ENCODE measurements at regions not wholly inside any gene's neighbourhood (a gene's known extent, or its start where the extent isn't known, plus 50 kb on each side); places are given as distances from the start of the nearest gene placed in this dataset.

DNA sequence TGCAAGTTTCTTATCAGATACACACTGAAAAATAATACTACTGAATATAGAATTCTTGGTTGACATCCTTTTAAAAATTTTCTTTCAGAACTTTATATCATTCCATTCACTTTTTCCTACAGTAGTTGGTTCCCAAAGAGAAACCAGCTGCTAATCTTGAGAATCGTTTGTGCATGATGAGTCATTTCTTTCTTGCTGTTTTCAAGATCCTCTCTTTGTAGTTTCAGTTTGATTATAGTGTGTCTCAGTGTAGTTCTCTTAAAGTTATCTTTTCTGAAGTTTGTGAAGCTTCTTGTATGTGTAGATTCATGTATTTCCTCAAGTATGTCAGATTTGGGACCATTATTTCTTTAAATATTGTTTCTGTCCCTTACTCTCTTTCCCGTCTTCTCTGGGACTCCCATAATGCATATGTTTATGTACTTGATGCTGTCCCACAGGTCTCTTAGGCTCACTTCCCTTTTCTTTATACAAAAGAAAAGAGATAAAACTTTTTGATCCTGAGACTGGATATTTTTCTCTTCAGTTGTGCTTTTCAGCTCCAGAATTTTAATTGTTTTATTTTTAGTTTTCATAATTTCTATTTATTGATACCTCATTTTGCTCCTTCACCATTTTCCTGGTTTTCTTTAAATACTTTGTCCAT, 801.0 kb downstream of the TDRD15 start:
- TF ChIP-seq TAF1 (IDR thresholded peaks at IDR 0.05; ENCODE audit: low read depth, low read length): no peak
- peak; percentile 81 for TF ChIP-seq SPI1 (IDR thresholded peaks at IDR 0.05; ENCODE audit: low read depth, low read length)
- DNase-seq (ENCODE audit: insufficient read length, low spot score): peak; percentile 1
- FAIRE-seq: no peak

GRCh38 chr2:21928292-21928691, 804.5 kb downstream of the TDRD15 start:
- TF ChIP-seq POLR2A (IDR thresholded peaks at IDR 0.05; ENCODE audit: low read depth, low read length) (no peak), SPI1 (IDR thresholded peaks at IDR 0.05; ENCODE audit: low read depth, low read length) (no peak)
- no peak for DNase-seq (ENCODE audit: insufficient read length, low spot score)

DNA sequence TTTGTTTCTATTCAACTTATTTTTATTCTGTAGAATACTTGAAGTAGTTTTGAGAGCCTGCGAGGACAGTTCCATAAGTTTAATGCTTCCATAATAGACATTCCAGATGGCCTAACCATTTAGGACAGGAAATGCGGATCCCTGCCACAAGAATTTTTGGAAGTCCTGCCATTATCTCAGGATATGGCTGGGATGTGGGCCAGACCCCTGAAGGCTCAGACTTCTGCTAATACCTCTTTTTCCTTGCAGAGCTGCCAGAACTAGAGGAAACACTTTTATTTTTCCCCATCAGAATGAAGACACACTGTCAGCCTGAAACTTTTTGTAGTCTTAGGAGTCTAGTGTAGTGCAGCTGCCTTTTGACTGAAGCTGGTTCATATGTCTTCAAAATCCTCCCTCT, 806.5 kb downstream of the TDRD15 start:
- DNase-seq (ENCODE audit: insufficient read length, low spot score) (no peak), FAIRE-seq (no peak)
- TF ChIP-seq POLR2AphosphoS5 (IDR thresholded peaks at IDR 0.05; ENCODE audit: low read depth, low read length) (no peak), TAF1 (IDR thresholded peaks at IDR 0.05; ENCODE audit: low read depth, low read length) (no peak), POLR2A (IDR thresholded peaks at IDR 0.05; ENCODE audit: low read depth, low read length) (no peak), SPI1 (IDR thresholded peaks at IDR 0.05; ENCODE audit: low read depth, low read length) (no peak), PAX5 (IDR thresholded peaks at IDR 0.05; ENCODE audit: insufficient read depth, low read length, severe bottlenecking) (no peak), POU2F2 (IDR thresholded peaks at IDR 0.05; ENCODE audit: low read depth, low read length) (no peak)

More at GRCh38 chr2:21928292-21928691, 804.5 kb downstream of the TDRD15 start:
- no peak for FAIRE-seq

- TF ChIP-seq PAX5 (IDR thresholded peaks at IDR 0.05; ENCODE audit: insufficient read depth, low read length, severe bottlenecking): no peak
- no peak for TF ChIP-seq POU2F2 (IDR thresholded peaks at IDR 0.05; ENCODE audit: low read depth, low read length)
- TF ChIP-seq POLR2AphosphoS5 (IDR thresholded peaks at IDR 0.05; ENCODE audit: low read depth, low read length): no peak
- TF ChIP-seq SPI1 (IDR thresholded peaks at IDR 0.05; ENCODE audit: low read depth, low read length): no peak
- no peak for TF ChIP-seq TAF1 (IDR thresholded peaks at IDR 0.05; ENCODE audit: low read depth, low read length)
- TF ChIP-seq POLR2A (IDR thresholded peaks at IDR 0.05; ENCODE audit: low read depth, low read length): no peak
- FAIRE-seq (no peak), DNase-seq (ENCODE audit: insufficient read length, low spot score) (no peak)
Observed at GRCh38 chr2:21939967-21940366, 816.2 kb downstream of the TDRD15 start.

DNA sequence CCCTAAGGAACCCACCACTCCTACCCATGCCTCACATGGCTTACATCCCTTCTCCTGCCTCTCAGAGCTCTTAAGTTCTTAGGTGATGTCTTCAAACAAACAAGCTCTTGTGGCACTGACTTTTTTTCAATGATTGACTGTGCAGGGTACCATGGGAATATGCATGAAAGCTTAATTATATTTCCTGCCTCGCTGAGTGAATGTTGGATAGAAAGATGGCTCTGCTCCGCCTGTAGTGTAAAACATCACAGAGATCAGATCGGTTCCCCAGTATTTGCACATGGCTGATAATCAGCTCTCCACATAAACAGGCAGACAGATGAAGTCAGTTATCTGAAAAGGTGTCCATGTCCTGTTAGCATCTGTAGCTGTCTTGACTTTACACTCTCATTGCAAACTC, 820.8 kb downstream of the TDRD15 start:
- TF ChIP-seq SPI1 (IDR thresholded peaks at IDR 0.05; ENCODE audit: low read depth, low read length) (no peak), PAX5 (IDR thresholded peaks at IDR 0.05; ENCODE audit: insufficient read depth, low read length, severe bottlenecking) (no peak), POLR2A (IDR thresholded peaks at IDR 0.05; ENCODE audit: low read depth, low read length) (no peak), POLR2AphosphoS5 (IDR thresholded peaks at IDR 0.05; ENCODE audit: low read depth, low read length) (no peak), POU2F2 (IDR thresholded peaks at IDR 0.05; ENCODE audit: low read depth, low read length) (no peak), TAF1 (IDR thresholded peaks at IDR 0.05; ENCODE audit: low read depth, low read length) (no peak)
- no peak for DNase-seq (ENCODE audit: insufficient read length, low spot score)
- no peak for FAIRE-seq

GRCh38 chr2:21945658-21946057, 821.9 kb downstream of the TDRD15 start:
- no peak for TF ChIP-seq POLR2AphosphoS5 (IDR thresholded peaks at IDR 0.05; ENCODE audit: low read depth, low read length)
- TF ChIP-seq PAX5 (IDR thresholded peaks at IDR 0.05; ENCODE audit: insufficient read depth, low read length, severe bottlenecking): no peak
- TF ChIP-seq SPI1 (IDR thresholded peaks at IDR 0.05; ENCODE audit: low read depth, low read length): no peak
- no peak for TF ChIP-seq POLR2A (IDR thresholded peaks at IDR 0.05; ENCODE audit: low read depth, low read length)
- TF ChIP-seq TAF1 (IDR thresholded peaks at IDR 0.05; ENCODE audit: low read depth, low read length): no peak
- TF ChIP-seq POU2F2 (IDR thresholded peaks at IDR 0.05; ENCODE audit: low read depth, low read length): no peak
- no peak for DNase-seq (ENCODE audit: insufficient read length, low spot score)
- FAIRE-seq: no peak

GRCh38 chr2:21947046-21947445, 823.3 kb downstream of the TDRD15 start:
- TF ChIP-seq PAX5 (IDR thresholded peaks at IDR 0.05; ENCODE audit: insufficient read depth, low read length, severe bottlenecking) (no peak), TAF1 (IDR thresholded peaks at IDR 0.05; ENCODE audit: low read depth, low read length) (no peak), POU2F2 (IDR thresholded peaks at IDR 0.05; ENCODE audit: low read depth, low read length) (no peak), POLR2A (IDR thresholded peaks at IDR 0.05; ENCODE audit: low read depth, low read length) (no peak), SPI1 (IDR thresholded peaks at IDR 0.05; ENCODE audit: low read depth, low read length) (no peak), POLR2AphosphoS5 (IDR thresholded peaks at IDR 0.05; ENCODE audit: low read depth, low read length) (no peak)
- FAIRE-seq: no peak
- DNase-seq (ENCODE audit: insufficient read length, low spot score): no peak

GRCh38 chr2:21966139-21966538, 842.4 kb downstream of the TDRD15 start:
- DNase-seq (ENCODE audit: insufficient read length, low spot score) (no peak), FAIRE-seq (no peak)
- TF ChIP-seq SPI1 (IDR thresholded peaks at IDR 0.05; ENCODE audit: low read depth, low read length) (no peak), TAF1 (IDR thresholded peaks at IDR 0.05; ENCODE audit: low read depth, low read length) (no peak), POLR2AphosphoS5 (IDR thresholded peaks at IDR 0.05; ENCODE audit: low read depth, low read length) (no peak), PAX5 (IDR thresholded peaks at IDR 0.05; ENCODE audit: insufficient read depth, low read length, severe bottlenecking) (no peak), POU2F2 (IDR thresholded peaks at IDR 0.05; ENCODE audit: low read depth, low read length) (no peak), POLR2A (IDR thresholded peaks at IDR 0.05; ENCODE audit: low read depth, low read length) (no peak)

- no peak for DNase-seq (ENCODE audit: insufficient read length, low spot score)
- FAIRE-seq: no peak
- no peak for TF ChIP-seq POLR2AphosphoS5 (IDR thresholded peaks at IDR 0.05; ENCODE audit: low read depth, low read length)
- no peak for TF ChIP-seq PAX5 (IDR thresholded peaks at IDR 0.05; ENCODE audit: insufficient read depth, low read length, severe bottlenecking)
- no peak for TF ChIP-seq TAF1 (IDR thresholded peaks at IDR 0.05; ENCODE audit: low read depth, low read length)
- no peak for TF ChIP-seq SPI1 (IDR thresholded peaks at IDR 0.05; ENCODE audit: low read depth, low read length)
- TF ChIP-seq POLR2A (IDR thresholded peaks at IDR 0.05; ENCODE audit: low read depth, low read length): no peak
- TF ChIP-seq POU2F2 (IDR thresholded peaks at IDR 0.05; ENCODE audit: low read depth, low read length): no peak
Observed at GRCh38 chr2:21970971-21971370, 847.2 kb downstream of the TDRD15 start.

- DNase-seq (ENCODE audit: insufficient read length, low spot score) (no peak), FAIRE-seq (no peak)
- TF ChIP-seq POLR2AphosphoS5 (IDR thresholded peaks at IDR 0.05; ENCODE audit: low read depth, low read length) (no peak), TAF1 (IDR thresholded peaks at IDR 0.05; ENCODE audit: low read depth, low read length) (no peak), SPI1 (IDR thresholded peaks at IDR 0.05; ENCODE audit: low read depth, low read length) (no peak), POLR2A (IDR thresholded peaks at IDR 0.05; ENCODE audit: low read depth, low read length) (no peak), PAX5 (IDR thresholded peaks at IDR 0.05; ENCODE audit: insufficient read depth, low read length, severe bottlenecking) (no peak), POU2F2 (IDR thresholded peaks at IDR 0.05; ENCODE audit: low read depth, low read length) (no peak)
Observed at GRCh38 chr2:21972586-21972985, 848.8 kb downstream of the TDRD15 start.
